ENCODE measurements at regions not wholly inside any gene's neighbourhood (a gene's known extent, or its start where the extent isn't known, plus 50 kb on each side); places are given as distances from the start of the nearest gene placed in this dataset.

GRCh38 chr13:46983881-46984280, 87.0 kb upstream of the HTR2A start:
- Histone ChIP-seq H3K27ac (ENCODE audit: extremely low read depth, low read depth, low read length) (no peak overlapping the region), H3K9me3 (ENCODE audit: control insufficient read depth, insufficient read depth, low read depth, low read length) (no peaks in the 10 kb centered on the region), H3K36me3 (ENCODE audit: control insufficient read depth in 2 of 2, insufficient read depth in 1 of 2, low read length in 2 of 2) (no peaks in the 10 kb centered on the region), H3K4me3 (ENCODE audit: low read depth, low read length) (no peak overlapping the region), H3K4me1 (ENCODE audit: control insufficient read depth, insufficient read depth, low read length) (no peaks in the 10 kb centered on the region)
- TF ChIP-seq TSHZ1 (tag by site-specific recombination; IDR thresholded peaks at IDR 0.05; ENCODE audit: borderline replicate concordance), result no peak
- TF ChIP-seq ZNF558 (tag by site-specific recombination; IDR thresholded peaks at IDR 0.05), result no peak
- TF ChIP-seq WT1 (tag by site-specific recombination; IDR thresholded peaks at IDR 0.05), result no peak
- no peak for TF ChIP-seq PRDM4 (tag by site-specific recombination; IDR thresholded peaks at IDR 0.05)
- TF ChIP-seq ZNF350 (tag by site-specific recombination; IDR thresholded peaks at IDR 0.05), result no peak
- TF ChIP-seq RBAK (tag by site-specific recombination; IDR thresholded peaks at IDR 0.05), result no peak
- TF ChIP-seq SP7 (tag by site-specific recombination; IDR thresholded peaks at IDR 0.05), result no peak
- no peak for TF ChIP-seq OVOL3 (tag by site-specific recombination; IDR thresholded peaks at IDR 0.05)
- no peak for TF ChIP-seq ZNF175 (tag by site-specific recombination; IDR thresholded peaks at IDR 0.05)
- TF ChIP-seq ZNF518A (tag by site-specific recombination; conservative IDR thresholded peaks at IDR 0.05; ENCODE audit: low read depth), result no peak
- TF ChIP-seq ZNF239 (tag by site-specific recombination; IDR thresholded peaks at IDR 0.05), result no peak
- no peak for TF ChIP-seq GFI1B (tag by site-specific recombination; IDR thresholded peaks at IDR 0.05)
- no peak for TF ChIP-seq ZNF223 (tag by site-specific recombination; IDR thresholded peaks at IDR 0.05)
- ChIA-PET POLR2A (no interaction called here), CTCF (no interaction called here)

- H3K27ac ChIP-seq (ENCODE audit: extremely low read depth, low read depth, low read length), result no peak overlapping the region
- no peaks in the 10 kb centered on the region for H3K9me3 ChIP-seq (ENCODE audit: control insufficient read depth, insufficient read depth, low read depth, low read length)
- no peaks in the 10 kb centered on the region for H3K36me3 ChIP-seq (ENCODE audit: control insufficient read depth in 2 of 2, insufficient read depth in 1 of 2, low read length in 2 of 2)
- no peak overlapping the region for H3K4me3 ChIP-seq (ENCODE audit: low read depth, low read length)
- ChIA-PET CTCF (interaction anchor here (0.7 to 1.3 kb wide), 2 partner anchors 9 to 20 kb away, joined by 3 to 4 read pairs; no protein-coding TSS in a partner anchor), POLR2A (no interaction called here)
- H3K4me1 ChIP-seq (ENCODE audit: control insufficient read depth, insufficient read depth, low read length), result no peaks in the 10 kb centered on the region
- TF ChIP-seq ZBTB8A (tag by site-specific recombination; IDR thresholded peaks at IDR 0.05) (no peak), ZNF184 (tag by site-specific recombination; IDR thresholded peaks at IDR 0.05) (no peak), ZNF830 (tag by site-specific recombination; IDR thresholded peaks at IDR 0.05; ENCODE audit: low read depth) (no peak), GLIS1 (tag by site-specific recombination; IDR thresholded peaks at IDR 0.05) (no peak), ZNF747 (tag by site-specific recombination; IDR thresholded peaks at IDR 0.05) (no peak), ZNF140 (tag by site-specific recombination; IDR thresholded peaks at IDR 0.05) (no peak), TRIM28 (IDR thresholded peaks at IDR 0.05; ENCODE audit: borderline replicate concordance, low read length) (no peak), ZSCAN4 (tag by site-specific recombination; IDR thresholded peaks at IDR 0.05) (no peak), ZBTB7A (tag by site-specific recombination; IDR thresholded peaks at IDR 0.05; ENCODE audit: low read depth) (no peak), ZEB2 (tag by site-specific recombination; IDR thresholded peaks at IDR 0.05) (no peak), ZNF600 (tag by site-specific recombination; IDR thresholded peaks at IDR 0.05) (no peak), ZNF214 (tag by site-specific recombination; IDR thresholded peaks at IDR 0.05; ENCODE audit: borderline replicate concordance) (no peak)
Measured at GRCh38 chr13:46982856-46983582, 86.2 kb upstream of the HTR2A start.
